Type B pancreatic cell (in vitro differentiated cells): ENCODE measurements at regions not wholly inside any gene's neighbourhood (a gene's known extent, or its start where the extent isn't known, plus 50 kb on each side); places are given as distances from the start of the nearest gene placed in this dataset.

ENCODE experiments used
- DNase-seq: peaks from one replicate; pipeline ENCODE4 v3.0.0; 2021; ENCODE audit warnings: mixed read lengths; ENCODE audit not compliant: unreplicated experiment; ENCODE audit errors: extremely low spot score
- H3K27ac Mint-ChIP-seq: 2 replicates; pipeline ENCODE4 v1.8.0; 2021; ENCODE audit warnings: mild to moderate bottlenecking, mixed read lengths
- H3K27me3 Mint-ChIP-seq: 2 replicates; pipeline ENCODE4 v1.8.0; 2021; ENCODE audit warnings: mixed read lengths
- H3K36me3 Mint-ChIP-seq: 2 replicates; pipeline ENCODE4 v1.8.0; 2021; ENCODE audit warnings: mixed read lengths
- H3K4me1 Mint-ChIP-seq: one replicate; pipeline ENCODE4 v1.8.0; 2021; ENCODE audit warnings: mixed read lengths; ENCODE audit not compliant: unreplicated experiment
- H3K4me3 Mint-ChIP-seq: 2 replicates; pipeline ENCODE4 v1.8.0; 2021; ENCODE audit warnings: mild to moderate bottlenecking, mixed read lengths
- H3K9me3 Mint-ChIP-seq: 2 replicates; pipeline ENCODE4 v1.8.0; 2021; ENCODE audit warnings: mixed read lengths
- TF ChIP-seq, protein P1 (sequence below): fragments of 200-600 bp; sonication (generic); conservative IDR thresholded peaks from 2 replicates; pipeline ENCODE4 v1.5.0; 2021; ENCODE audit warnings: antibody characterized with exemption, mild to moderate bottlenecking

DNA sequence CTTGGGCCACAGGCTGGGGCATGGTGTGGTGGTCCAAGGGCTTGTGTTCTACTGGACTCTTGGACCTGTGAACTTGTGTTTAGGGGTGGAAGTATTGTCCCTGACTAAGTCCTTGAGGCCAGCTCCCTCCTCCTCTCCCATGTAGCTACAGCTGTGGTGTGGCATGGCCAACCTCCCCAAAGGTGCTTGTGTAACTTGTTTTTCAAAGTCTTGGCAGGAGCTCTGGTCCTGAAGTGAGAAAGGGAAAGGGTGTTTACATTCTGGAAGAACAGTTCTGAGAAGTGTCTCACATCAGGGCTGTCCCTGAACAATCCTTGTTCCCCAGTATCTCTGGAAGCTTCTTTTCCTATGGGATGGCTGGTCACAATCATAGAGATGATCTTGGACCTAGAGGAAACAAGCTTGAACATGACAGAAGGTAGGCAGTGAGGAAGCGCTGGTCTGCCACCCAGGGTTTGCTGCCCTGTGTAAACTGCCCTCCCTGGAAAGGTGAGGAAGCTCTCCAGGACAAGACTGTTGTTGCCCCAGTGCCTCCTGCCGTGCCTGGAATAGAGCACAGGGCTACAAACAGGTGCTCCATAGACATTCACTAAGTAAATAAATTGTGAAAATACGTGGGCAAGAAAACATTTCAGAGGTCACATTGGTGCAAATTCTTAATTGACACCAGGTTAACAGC is 64.6 kb upstream of the KLF9 start:
- Mint-ChIP-seq H3K27me3 (no peaks in the 10 kb centered on the region), H3K4me3 (peak overlapping the region; percentile 50), H3K27ac (peak overlapping the region; percentile 98), H3K36me3 (no peaks in the 10 kb centered on the region), H3K4me1 (peaks cover 37% of the 10 kb centered on the region), H3K9me3 (no peaks in the 10 kb centered on the region)
- DNase-seq, result no peak
- TF ChIP-seq, protein P1, sequence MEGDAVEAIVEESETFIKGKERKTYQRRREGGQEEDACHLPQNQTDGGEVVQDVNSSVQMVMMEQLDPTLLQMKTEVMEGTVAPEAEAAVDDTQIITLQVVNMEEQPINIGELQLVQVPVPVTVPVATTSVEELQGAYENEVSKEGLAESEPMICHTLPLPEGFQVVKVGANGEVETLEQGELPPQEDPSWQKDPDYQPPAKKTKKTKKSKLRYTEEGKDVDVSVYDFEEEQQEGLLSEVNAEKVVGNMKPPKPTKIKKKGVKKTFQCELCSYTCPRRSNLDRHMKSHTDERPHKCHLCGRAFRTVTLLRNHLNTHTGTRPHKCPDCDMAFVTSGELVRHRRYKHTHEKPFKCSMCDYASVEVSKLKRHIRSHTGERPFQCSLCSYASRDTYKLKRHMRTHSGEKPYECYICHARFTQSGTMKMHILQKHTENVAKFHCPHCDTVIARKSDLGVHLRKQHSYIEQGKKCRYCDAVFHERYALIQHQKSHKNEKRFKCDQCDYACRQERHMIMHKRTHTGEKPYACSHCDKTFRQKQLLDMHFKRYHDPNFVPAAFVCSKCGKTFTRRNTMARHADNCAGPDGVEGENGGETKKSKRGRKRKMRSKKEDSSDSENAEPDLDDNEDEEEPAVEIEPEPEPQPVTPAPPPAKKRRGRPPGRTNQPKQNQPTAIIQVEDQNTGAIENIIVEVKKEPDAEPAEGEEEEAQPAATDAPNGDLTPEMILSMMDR, result no peak

GRCh38 chr9:70477907-70478480 is 63.5 kb upstream of the KLF9 start:
- H3K9me3 Mint-ChIP-seq, result no peaks in the 10 kb centered on the region
- H3K27me3 Mint-ChIP-seq, result no peaks in the 10 kb centered on the region
- H3K36me3 Mint-ChIP-seq, result no peaks in the 10 kb centered on the region
- TF ChIP-seq, protein P1, result no peak
- H3K4me3 Mint-ChIP-seq, result no peak overlapping the region
- DNase-seq, result no peak
- peaks cover 37% of the 10 kb centered on the region for H3K4me1 Mint-ChIP-seq
- H3K27ac Mint-ChIP-seq, result peak overlapping the region; percentile 64

GRCh38 chr9:70477146-70477745 is 62.8 kb upstream of the KLF9 start:
- no peaks in the 10 kb centered on the region for H3K36me3 Mint-ChIP-seq
- peaks cover 38% of the 10 kb centered on the region for H3K4me1 Mint-ChIP-seq
- H3K9me3 Mint-ChIP-seq, result no peaks in the 10 kb centered on the region
- DNase-seq, result no peak
- TF ChIP-seq, protein P1, result no peak
- no peaks in the 10 kb centered on the region for H3K27me3 Mint-ChIP-seq
- H3K27ac Mint-ChIP-seq, result peak overlapping the region; percentile 37
- no peak overlapping the region for H3K4me3 Mint-ChIP-seq

DNA sequence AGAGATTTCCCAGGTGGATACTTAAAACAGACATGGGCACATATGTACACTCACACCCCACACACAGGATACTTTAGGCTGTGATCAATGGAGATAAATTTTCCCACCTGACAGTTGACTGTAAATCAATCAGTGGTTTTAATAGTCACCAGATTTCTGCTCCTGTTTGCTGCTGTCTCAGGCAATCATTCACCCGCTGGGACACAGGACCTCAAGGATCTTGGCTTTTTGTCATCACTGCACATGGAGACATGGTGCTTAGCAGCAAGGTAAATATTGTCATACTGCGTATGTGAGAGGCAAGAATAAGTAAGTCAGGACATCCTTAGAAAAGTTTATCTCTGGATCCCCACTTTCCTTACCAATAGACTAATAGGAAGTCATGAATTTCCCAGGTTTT is 60.8 kb upstream of the KLF9 start:
- DNase-seq, result no peak
- no peaks in the 10 kb centered on the region for H3K36me3 Mint-ChIP-seq
- peaks cover 41% of the 10 kb centered on the region for H3K4me1 Mint-ChIP-seq
- no peaks in the 10 kb centered on the region for H3K9me3 Mint-ChIP-seq
- H3K27me3 Mint-ChIP-seq, result no peaks in the 10 kb centered on the region
- peak overlapping the region; percentile 10 for H3K27ac Mint-ChIP-seq
- no peak overlapping the region for H3K4me3 Mint-ChIP-seq
- TF ChIP-seq, protein P1, result no peak

DNA sequence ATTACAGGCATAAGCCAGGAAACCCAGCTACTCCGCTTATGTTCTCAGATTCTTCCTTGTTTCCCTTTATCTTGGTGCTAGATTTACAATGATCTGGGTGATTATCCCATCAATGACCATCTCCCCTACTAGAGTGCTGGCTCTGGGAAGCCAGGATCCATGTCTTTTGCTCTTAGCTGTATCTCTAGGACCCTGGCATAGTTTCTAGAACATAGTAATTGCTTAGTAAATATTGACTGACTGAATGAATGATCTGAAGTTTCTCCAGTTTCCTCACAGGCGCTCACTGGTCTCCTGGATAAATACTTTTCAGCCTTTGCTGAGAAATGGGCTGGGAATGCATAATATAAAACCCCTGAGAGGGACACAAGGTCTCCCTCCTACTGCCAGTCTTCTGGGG is 60.0 kb upstream of the KLF9 start:
- H3K27ac Mint-ChIP-seq, result peak overlapping the region; percentile 10
- no peaks in the 10 kb centered on the region for H3K9me3 Mint-ChIP-seq
- no peak overlapping the region for H3K4me3 Mint-ChIP-seq
- DNase-seq, result no peak
- TF ChIP-seq, protein P1, result no peak
- H3K36me3 Mint-ChIP-seq, result no peaks in the 10 kb centered on the region
- H3K4me1 Mint-ChIP-seq, result peaks cover 40% of the 10 kb centered on the region
- no peaks in the 10 kb centered on the region for H3K27me3 Mint-ChIP-seq
